CD4-positive, alpha-beta memory T cell (primary cell): ENCODE measurements at regions not wholly inside any gene's neighbourhood (a gene's known extent, or its start where the extent isn't known, plus 50 kb on each side); places are given as distances from the start of the nearest gene placed in this dataset.

Experiments
- CTCF ChIA-PET: fragments of 350-600 bp; sonication (Branson Sonifier 250); formaldehyde crosslinking; loops from one replicate; lab custom pipeline; 2021; ENCODE audit warnings: inconsistent platforms; ENCODE audit not compliant: partially characterized antibody; lab: Charles Lee
- POLR2A ChIA-PET: fragments of 350-600 bp; sonication (Branson Sonifier 250); formaldehyde crosslinking; loops from one replicate; lab custom pipeline; 2021; ENCODE audit not compliant: partially characterized antibody; lab: Charles Lee
- DNase-seq, 5 donors: peaks; one replicate each; pipeline versions ENCODE4 v3.0.0 to v3.0.0-alpha.2; 2020 to 2022; ENCODE audit warnings: mixed read lengths in 1 of 5
- H3K27ac ChIP-seq: one replicate; pipeline ENCODE4 v1.7.0; 2013; ENCODE audit warnings: low read depth, low read length
- H3K27me3 ChIP-seq: 2 replicates; pipeline ENCODE4 v1.7.0; 2013; ENCODE audit warnings: mild to moderate bottlenecking, low read length, moderate library complexity; ENCODE audit not compliant: insufficient read depth
- H3K36me3 ChIP-seq: 2 replicates; pipeline ENCODE4 v1.7.0; 2013; ENCODE audit warnings: mild to moderate bottlenecking, low read length, moderate library complexity; ENCODE audit not compliant: insufficient read depth
- H3K4me1 ChIP-seq: 2 replicates; pipeline ENCODE4 v1.7.0; 2013; ENCODE audit warnings: mild to moderate bottlenecking, low read length, moderate library complexity; ENCODE audit not compliant: insufficient read depth
- H3K4me3 ChIP-seq, 2 donors: one replicate each; pipeline ENCODE4 v1.7.0; 2013; ENCODE audit warnings: low read length in 2 of 2, mild to moderate bottlenecking in 1 of 2
- H3K9me3 ChIP-seq, 2 donors: one replicate each; pipeline ENCODE4 v1.7.0; 2013; ENCODE audit warnings: low read length in 2 of 2, control low read depth in 1 of 2; ENCODE audit not compliant: control insufficient read depth in 1 of 2
- H3K27ac Mint-ChIP-seq, 7 donors: one replicate each; pipeline ENCODE4 v1.8.0; 2020 to 2021; ENCODE audit warnings: mixed read lengths in 7 of 7, mild to moderate bottlenecking in 6 of 7, inconsistent platforms in 3 of 7, moderate library complexity in 3 of 7
- H3K27me3 Mint-ChIP-seq, 2 donors: one replicate each; pipeline ENCODE4 v1.8.0; 2020 to 2021; ENCODE audit warnings: mixed read lengths in 2 of 2
- H3K36me3 Mint-ChIP-seq, 2 donors: one replicate each; pipeline ENCODE4 v1.8.0; 2020 to 2021; ENCODE audit warnings: mixed read lengths in 2 of 2, inconsistent platforms in 1 of 2, mild to moderate bottlenecking in 1 of 2
- H3K4me1 Mint-ChIP-seq, 4 donors: one replicate each; pipeline ENCODE4 v1.8.0; 2020 to 2021; ENCODE audit warnings: mixed read lengths in 4 of 4, mild to moderate bottlenecking in 1 of 4
- H3K4me3 Mint-ChIP-seq, 8 donors: one replicate each; pipeline ENCODE4 v1.8.0; 2020 to 2021; ENCODE audit warnings: mixed read lengths in 8 of 8, mild to moderate bottlenecking in 7 of 8, moderate library complexity in 6 of 8, inconsistent platforms in 3 of 8
- H3K9me3 Mint-ChIP-seq, 8 donors: one replicate each; pipeline ENCODE4 v1.8.0; 2020 to 2021; ENCODE audit warnings: mixed read lengths in 8 of 8, mild to moderate bottlenecking in 5 of 8, inconsistent platforms in 3 of 8, moderate library complexity in 1 of 8
- intact Hi-C: fragments of 100-400 bp; cut with micrococcal nuclease; formaldehyde crosslinking; loops from one replicate; pipeline ENCODE4 v1.15.1; 2023

GRCh38 chr3:161640181-161640580 is 143.6 kb downstream of the OTOL1 start:
- CTCF ChIA-PET, result no interaction called here
- no peak overlapping the region for H3K27ac ChIP-seq
- POLR2A ChIA-PET, result no interaction called here

GRCh38 chr3:161641287-161641686 is 144.7 kb downstream of the OTOL1 start:
- Mint-ChIP-seq H3K36me3 (no peaks in the 10 kb centered on the region), H3K27me3 (no peaks in the 10 kb centered on the region), H3K4me3 (no peak overlapping the region), H3K9me3 (peaks cover 0 to 8% (median 2%) of the 10 kb centered on the region in 8 donors), H3K27ac (no peak overlapping the region), H3K4me1 (no peaks in the 10 kb centered on the region)
- H3K36me3 ChIP-seq, result no peaks in the 10 kb centered on the region
- POLR2A ChIA-PET, result no interaction called here
- intact Hi-C loops, result no loop called here
- no peaks in the 10 kb centered on the region for H3K4me1 ChIP-seq
- no peak overlapping the region for H3K4me3 ChIP-seq
- CTCF ChIA-PET, result no interaction called here
- H3K27me3 ChIP-seq, result no peaks in the 10 kb centered on the region
- DNase-seq, result no peak
- H3K27ac ChIP-seq, result no peak overlapping the region
- H3K9me3 ChIP-seq, result no peaks in the 10 kb centered on the region

More at GRCh38 chr3:161640181-161640580, 143.6 kb downstream of the OTOL1 start:
- H3K36me3 ChIP-seq, result no peaks in the 10 kb centered on the region
- Mint-ChIP-seq H3K27ac (no peak overlapping the region), H3K4me1 (no peaks in the 10 kb centered on the region), H3K4me3 (no peak overlapping the region), H3K36me3 (no peaks in the 10 kb centered on the region), H3K27me3 (no peaks in the 10 kb centered on the region), H3K9me3 (peaks cover 0 to 8% (median 3%) of the 10 kb centered on the region in 8 donors)
- DNase-seq, result no peak
- H3K9me3 ChIP-seq, result no peaks in the 10 kb centered on the region
- no peak overlapping the region for H3K4me3 ChIP-seq
- no peaks in the 10 kb centered on the region for H3K27me3 ChIP-seq
- intact Hi-C loops, result no loop called here
- no peaks in the 10 kb centered on the region for H3K4me1 ChIP-seq

GRCh38 chr3:161644891-161645635 is 148.5 kb downstream of the OTOL1 start:
- H3K4me1 ChIP-seq, result no peaks in the 10 kb centered on the region
- H3K9me3 ChIP-seq, result no peaks in the 10 kb centered on the region
- intact Hi-C loops, result no loop called here
- Mint-ChIP-seq H3K27ac (no peak overlapping the region), H3K9me3 (peaks cover 0 to 8% (median 2%) of the 10 kb centered on the region in 8 donors), H3K27me3 (no peaks in the 10 kb centered on the region), H3K36me3 (no peaks in the 10 kb centered on the region), H3K4me3 (no peak overlapping the region), H3K4me1 (no peaks in the 10 kb centered on the region)
- DNase-seq, result no peak
- H3K27ac ChIP-seq, result no peak overlapping the region
- no peaks in the 10 kb centered on the region for H3K27me3 ChIP-seq
- ChIA-PET CTCF (no interaction called here), POLR2A (no interaction called here)
- H3K36me3 ChIP-seq, result no peaks in the 10 kb centered on the region
- no peak overlapping the region for H3K4me3 ChIP-seq

- Histone ChIP-seq H3K4me3 (no peak overlapping the region), H3K4me1 (no peaks in the 10 kb centered on the region), H3K36me3 (no peaks in the 10 kb centered on the region), H3K9me3 (no peaks in the 10 kb centered on the region), H3K27me3 (no peaks in the 10 kb centered on the region), H3K27ac (no peak overlapping the region)
- Mint-ChIP-seq H3K27me3 (no peaks in the 10 kb centered on the region), H3K9me3 (peaks cover 0 to 3% (median 0%) of the 10 kb centered on the region in 8 donors), H3K4me3 (no peak overlapping the region), H3K36me3 (no peaks in the 10 kb centered on the region), H3K4me1 (no peaks in the 10 kb centered on the region), H3K27ac (no peak overlapping the region)
- DNase-seq, result no peak
- intact Hi-C loops, result no loop called here
- POLR2A ChIA-PET, result no interaction called here
- CTCF ChIA-PET, result no interaction called here
Observed at GRCh38 chr3:161647936-161648470, 151.4 kb downstream of the OTOL1 start.

GRCh38 chr3:161649900-161650484 is 153.4 kb downstream of the OTOL1 start:
- POLR2A ChIA-PET, result no interaction called here
- CTCF ChIA-PET, result no interaction called here

GRCh38 chr3:161657786-161658185 is 161.2 kb downstream of the OTOL1 start:
- Histone ChIP-seq H3K4me3 (no peak overlapping the region), H3K9me3 (no peaks in the 10 kb centered on the region), H3K4me1 (no peaks in the 10 kb centered on the region), H3K27me3 (no peaks in the 10 kb centered on the region), H3K36me3 (no peaks in the 10 kb centered on the region), H3K27ac (no peak overlapping the region)
- intact Hi-C loops, result no loop called here
- Mint-ChIP-seq H3K27ac (no peak overlapping the region), H3K36me3 (no peaks in the 10 kb centered on the region), H3K27me3 (no peaks in the 10 kb centered on the region), H3K4me3 (no peak overlapping the region), H3K9me3 (peaks cover 0 to 9% (median 4%) of the 10 kb centered on the region in 8 donors), H3K4me1 (no peaks in the 10 kb centered on the region)
- DNase-seq, result no peak
- ChIA-PET POLR2A (no interaction called here), CTCF (no interaction called here)

More at GRCh38 chr3:161649900-161650484, 153.4 kb downstream of the OTOL1 start:
- Mint-ChIP-seq H3K27ac (no peak overlapping the region), H3K36me3 (no peaks in the 10 kb centered on the region), H3K4me1 (no peaks in the 10 kb centered on the region), H3K9me3 (peaks cover 0 to 6% (median 2%) of the 10 kb centered on the region in 8 donors), H3K27me3 (no peaks in the 10 kb centered on the region), H3K4me3 (no peak overlapping the region)
- Histone ChIP-seq H3K27ac (no peak overlapping the region), H3K4me1 (no peaks in the 10 kb centered on the region), H3K9me3 (no peaks in the 10 kb centered on the region), H3K4me3 (no peak overlapping the region), H3K36me3 (no peaks in the 10 kb centered on the region), H3K27me3 (no peaks in the 10 kb centered on the region)
- intact Hi-C loops, result no loop called here
- DNase-seq, result no peak

GRCh38 chr3:161671141-161671540 is 174.5 kb downstream of the OTOL1 start:
- CTCF ChIA-PET, result no interaction called here
- Mint-ChIP-seq H3K27ac (no peak overlapping the region), H3K27me3 (no peaks in the 10 kb centered on the region), H3K4me1 (no peaks in the 10 kb centered on the region), H3K4me3 (no peak overlapping the region), H3K9me3 (peaks cover 3 to 12% (median 7%) of the 10 kb centered on the region in 8 donors), H3K36me3 (no peaks in the 10 kb centered on the region)
- Histone ChIP-seq H3K4me1 (no peaks in the 10 kb centered on the region), H3K27ac (no peak overlapping the region), H3K27me3 (no peaks in the 10 kb centered on the region), H3K9me3 (no peaks in the 10 kb centered on the region), H3K4me3 (no peak overlapping the region), H3K36me3 (no peaks in the 10 kb centered on the region)
- POLR2A ChIA-PET, result no interaction called here
- DNase-seq, result no peak
- intact Hi-C loops, result no loop called here
